Pons (tissue), 1 donor: ENCODE measurements at regions not wholly inside any gene's neighbourhood (a gene's known extent, or its start where the extent isn't known, plus 50 kb on each side); places are given as distances from the start of the nearest gene placed in this dataset.

Source experiments
- DNase-seq: peaks from one replicate; pipeline ENCODE4 v3.0.0-alpha.2; 2016; ENCODE audit warnings: low spot score

GRCh38 chr10:93178226-93178625, 104.5 kb downstream of the CYP26A1 start:
- DNase-seq, result no peak

GRCh38 chr10:93180482-93180931, 106.8 kb downstream of the CYP26A1 start:
- DNase-seq, result no peak

- DNase-seq, result no peak
Measured at GRCh38 chr10:93181271-93182048, 107.8 kb downstream of the CYP26A1 start.

- DNase-seq, result no peak
Measured at GRCh38 chr10:93182049-93182327, 108.3 kb downstream of the CYP26A1 start.

- no peak for DNase-seq
Measured at GRCh38 chr10:93182790-93183189, 109.1 kb downstream of the CYP26A1 start.

GRCh38 chr10:93186653-93187052, 113.0 kb downstream of the CYP26A1 start:
- DNase-seq, result no peak

GRCh38 chr10:93189944-93190343, 116.3 kb downstream of the CYP26A1 start:
- no peak for DNase-seq

GRCh38 chr10:93190372-93190771, 116.7 kb downstream of the CYP26A1 start:
- peak; percentile 44 for DNase-seq

- DNase-seq, result no peak
Measured at GRCh38 chr10:93193906-93194305, 120.2 kb downstream of the CYP26A1 start.

GRCh38 chr10:93198401-93199131, 124.9 kb downstream of the CYP26A1 start:
- no peak for DNase-seq

- DNase-seq, result peak; percentile 80
Measured at GRCh38 chr10:93199191-93199751, 125.6 kb downstream of the CYP26A1 start.

- DNase-seq, result no peak
Measured at GRCh38 chr10:93204494-93205485, 131.1 kb downstream of the CYP26A1 start.

GRCh38 chr10:93206652-93207051, 133.0 kb downstream of the CYP26A1 start:
- DNase-seq, result no peak

GRCh38 chr10:93208717-93209464, 135.2 kb downstream of the CYP26A1 start:
- no peak for DNase-seq

GRCh38 chr10:93211991-93212390, 138.3 kb downstream of the CYP26A1 start:
- no peak for DNase-seq

GRCh38 chr10:93215312-93215711, 141.6 kb downstream of the CYP26A1 start:
- DNase-seq, result no peak

- DNase-seq, result no peak
Measured at GRCh38 chr10:93216341-93216985, 142.8 kb downstream of the CYP26A1 start.

- DNase-seq, result no peak
Measured at GRCh38 chr10:93218386-93218785, 144.7 kb downstream of the CYP26A1 start.

- DNase-seq, result no peak
Measured at GRCh38 chr10:93219347-93219746, 145.7 kb downstream of the CYP26A1 start.

- DNase-seq, result no peak
Measured at GRCh38 chr10:93220296-93221170, 146.8 kb downstream of the CYP26A1 start.
